GM12878 (cell line): ENCODE measurements at regions not wholly inside any gene's neighbourhood (a gene's known extent, or its start where the extent isn't known, plus 50 kb on each side); places are given as distances from the start of the nearest gene placed in this dataset.

ENCODE experiments used
- CBFB ChIP-seq: IDR thresholded peaks from 2 replicates; pipeline ENCODE4 v1.6.1; 2016; ENCODE audit warnings: antibody characterized with exemption, low read depth
- ESRRA ChIP-seq: IDR thresholded peaks from 2 replicates; pipeline ENCODE4 v1.6.1; 2012; ENCODE audit warnings: mild to moderate bottlenecking, low read length, improper control_type of control experiment
- MTA2 ChIP-seq: fragments of 450-650 bp; IDR thresholded peaks from 2 replicates; pipeline ENCODE4 v1.6.1; 2016; ENCODE audit warnings: low read depth, mild to moderate bottlenecking, moderate library complexity
- NR2C1 ChIP-seq: fragments of 450-650 bp; IDR thresholded peaks from 2 replicates; pipeline ENCODE4 v1.6.1; 2017; ENCODE audit warnings: antibody characterized with exemption, mild to moderate bottlenecking, moderate library complexity
- PML ChIP-seq: IDR thresholded peaks from 2 replicates; pipeline ENCODE4 v1.6.1; 2012; ENCODE audit warnings: low read length, inconsistent platforms
- RAD51 ChIP-seq: fragments of 450-650 bp; IDR thresholded peaks from 2 replicates; pipeline ENCODE4 v1.6.1; 2016; ENCODE audit warnings: moderate library complexity, mild to moderate bottlenecking, inconsistent platforms
- SIX5 ChIP-seq: IDR thresholded peaks from 2 replicates; pipeline ENCODE4 v1.6.1; 2011; ENCODE audit warnings: mild to moderate bottlenecking, low read depth, low read length, moderate library complexity; ENCODE audit not compliant: severe bottlenecking
- SUPT20H ChIP-seq: IDR thresholded peaks from 2 replicates; pipeline ENCODE4 v1.6.1; 2011; ENCODE audit warnings: low read depth, mild to moderate bottlenecking, low read length, moderate library complexity, borderline replicate concordance; ENCODE audit not compliant: control insufficient read depth
- ZNF384 ChIP-seq: IDR thresholded peaks from 2 replicates; pipeline ENCODE4 v1.6.1; 2012; ENCODE audit warnings: low read depth, mild to moderate bottlenecking, low read length, improper control_type of control experiment, borderline replicate concordance
- TF ChIP-seq, protein P1 (sequence below): fragments of 450-650 bp; formaldehyde crosslinking; IDR thresholded peaks from 2 replicates; pipeline ENCODE4 v1.4.0; 2020; ENCODE audit warnings: mild to moderate bottlenecking, moderate library complexity
- TF ChIP-seq, protein P2 (sequence below): fragments of 450-650 bp; IDR thresholded peaks from 2 replicates; pipeline ENCODE4 v1.6.1; 2017; ENCODE audit warnings: borderline replicate concordance

DNA sequence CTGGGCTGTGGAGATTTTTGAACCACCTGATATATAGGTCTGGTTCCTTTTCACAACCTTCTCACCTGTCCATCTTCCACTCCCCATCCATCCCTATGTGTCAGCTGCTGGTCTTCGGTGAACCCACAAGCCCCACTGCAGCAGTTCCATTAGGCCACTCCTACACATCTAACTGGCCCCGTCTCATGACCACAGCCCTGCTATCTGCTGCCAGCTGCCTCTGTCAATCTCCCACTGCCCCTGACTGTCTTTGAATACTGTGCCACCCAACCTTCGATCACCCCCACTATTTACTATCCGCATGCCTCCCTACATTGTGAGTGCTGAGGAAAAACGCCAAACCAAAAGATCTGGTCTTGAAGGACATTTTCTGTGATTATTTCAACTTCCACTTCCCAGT lies 795.4 kb downstream of the IGSF11 start (continued):
- no peak for TF ChIP-seq CBFB
- TF ChIP-seq PML, result no peak
- no peak for TF ChIP-seq RAD51
- TF ChIP-seq NR2C1, result no peak
- TF ChIP-seq, protein P1, sequence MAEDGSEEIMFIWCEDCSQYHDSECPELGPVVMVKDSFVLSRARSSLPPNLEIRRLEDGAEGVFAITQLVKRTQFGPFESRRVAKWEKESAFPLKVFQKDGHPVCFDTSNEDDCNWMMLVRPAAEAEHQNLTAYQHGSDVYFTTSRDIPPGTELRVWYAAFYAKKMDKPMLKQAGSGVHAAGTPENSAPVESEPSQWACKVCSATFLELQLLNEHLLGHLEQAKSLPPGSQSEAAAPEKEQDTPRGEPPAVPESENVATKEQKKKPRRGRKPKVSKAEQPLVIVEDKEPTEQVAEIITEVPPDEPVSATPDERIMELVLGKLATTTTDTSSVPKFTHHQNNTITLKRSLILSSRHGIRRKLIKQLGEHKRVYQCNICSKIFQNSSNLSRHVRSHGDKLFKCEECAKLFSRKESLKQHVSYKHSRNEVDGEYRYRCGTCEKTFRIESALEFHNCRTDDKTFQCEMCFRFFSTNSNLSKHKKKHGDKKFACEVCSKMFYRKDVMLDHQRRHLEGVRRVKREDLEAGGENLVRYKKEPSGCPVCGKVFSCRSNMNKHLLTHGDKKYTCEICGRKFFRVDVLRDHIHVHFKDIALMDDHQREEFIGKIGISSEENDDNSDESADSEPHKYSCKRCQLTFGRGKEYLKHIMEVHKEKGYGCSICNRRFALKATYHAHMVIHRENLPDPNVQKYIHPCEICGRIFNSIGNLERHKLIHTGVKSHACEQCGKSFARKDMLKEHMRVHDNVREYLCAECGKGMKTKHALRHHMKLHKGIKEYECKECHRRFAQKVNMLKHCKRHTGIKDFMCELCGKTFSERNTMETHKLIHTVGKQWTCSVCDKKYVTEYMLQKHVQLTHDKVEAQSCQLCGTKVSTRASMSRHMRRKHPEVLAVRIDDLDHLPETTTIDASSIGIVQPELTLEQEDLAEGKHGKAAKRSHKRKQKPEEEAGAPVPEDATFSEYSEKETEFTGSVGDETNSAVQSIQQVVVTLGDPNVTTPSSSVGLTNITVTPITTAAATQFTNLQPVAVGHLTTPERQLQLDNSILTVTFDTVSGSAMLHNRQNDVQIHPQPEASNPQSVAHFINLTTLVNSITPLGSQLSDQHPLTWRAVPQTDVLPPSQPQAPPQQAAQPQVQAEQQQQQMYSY (CRISPR knock-in tag), result no peak
- no peak for TF ChIP-seq ESRRA
- no peak for TF ChIP-seq ZNF384
- TF ChIP-seq, protein P2, sequence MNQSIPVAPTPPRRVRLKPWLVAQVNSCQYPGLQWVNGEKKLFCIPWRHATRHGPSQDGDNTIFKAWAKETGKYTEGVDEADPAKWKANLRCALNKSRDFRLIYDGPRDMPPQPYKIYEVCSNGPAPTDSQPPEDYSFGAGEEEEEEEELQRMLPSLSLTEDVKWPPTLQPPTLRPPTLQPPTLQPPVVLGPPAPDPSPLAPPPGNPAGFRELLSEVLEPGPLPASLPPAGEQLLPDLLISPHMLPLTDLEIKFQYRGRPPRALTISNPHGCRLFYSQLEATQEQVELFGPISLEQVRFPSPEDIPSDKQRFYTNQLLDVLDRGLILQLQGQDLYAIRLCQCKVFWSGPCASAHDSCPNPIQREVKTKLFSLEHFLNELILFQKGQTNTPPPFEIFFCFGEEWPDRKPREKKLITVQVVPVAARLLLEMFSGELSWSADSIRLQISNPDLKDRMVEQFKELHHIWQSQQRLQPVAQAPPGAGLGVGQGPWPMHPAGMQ, result no peak
- no peak for TF ChIP-seq MTA2
- TF ChIP-seq SIX5, result no peak
- TF ChIP-seq SUPT20H, result no peak
